ENCODE measurements at regions not wholly inside any gene's neighbourhood (a gene's known extent, or its start where the extent isn't known, plus 50 kb on each side); places are given as distances from the start of the nearest gene placed in this dataset.

DNA sequence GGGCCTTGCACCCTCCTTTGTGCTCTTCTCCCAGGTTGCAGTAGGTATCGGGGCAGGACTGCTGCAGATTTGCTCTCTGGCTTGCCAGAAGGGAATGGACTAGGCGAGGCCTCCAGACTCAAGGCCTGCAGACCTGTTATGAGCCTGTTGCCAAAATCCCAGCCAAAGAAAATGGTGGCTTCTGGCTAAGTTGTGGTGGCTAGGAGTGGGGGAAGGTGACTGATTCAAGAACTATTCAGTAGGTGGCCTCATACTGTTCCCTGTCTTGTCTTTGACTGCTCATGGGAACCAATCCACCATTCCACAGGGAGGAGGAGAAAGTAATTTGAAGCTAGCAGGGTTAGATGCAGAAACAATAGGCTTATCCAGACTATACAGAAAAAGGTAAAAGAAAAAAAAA, 380.4 kb upstream of the PROK2 start:
- ChIA-PET POLR2A (no interaction called here), CTCF (no interaction called here)
- dilution Hi-C loops (cut with MboI; ENCODE audit: extremely low pct_ligation_motif_present, low sequenced_read_pairs) (no loop called here), intact Hi-C loops (cut with micrococcal nuclease) (no loop called here)
- Histone ChIP-seq H4K20me1 (replicated peaks; ENCODE audit: control insufficient read depth, extremely low read depth, insufficient read depth, low read length) (no peaks in the 10 kb centered on the region), H2AFZ (ENCODE audit: low read depth, low read length) (no peak overlapping the region), H3K79me2 (ENCODE audit: control insufficient read depth, insufficient read depth, low read length) (no peaks in the 10 kb centered on the region), H3K9me1 (replicated peaks; ENCODE audit: control insufficient read depth, extremely low read depth, insufficient read depth, low read length) (no peaks in the 10 kb centered on the region), H3K9me3 (replicated peaks; ENCODE audit: control insufficient read depth, insufficient read depth, low read length) (no peaks in the 10 kb centered on the region), H3K36me3 (ENCODE audit: control insufficient read depth in 2 of 2, extremely low read depth in 1 of 2, insufficient read depth in 2 of 2, low read length in 2 of 2) (no peaks in the 10 kb centered on the region), H3K9ac (replicated peaks; ENCODE audit: extremely low read depth, insufficient read depth, low read length) (no peak overlapping the region), H3K27me3 (ENCODE audit: control insufficient read depth in 2 of 2, insufficient read depth in 2 of 2, low read length in 2 of 2) (peaks cover 0 to 2% of the 10 kb centered on the region in 2 experiments), H3K4me2 (ENCODE audit: insufficient read depth, low read length) (no peak overlapping the region), H3K4me1 (ENCODE audit: control insufficient read depth, extremely low read depth, insufficient read depth, low read length) (no peaks in the 10 kb centered on the region), H3K27ac (ENCODE audit: insufficient read depth, low read depth, low read length) (no peak overlapping the region), H3K4me3 (replicated peaks in 1 of 3; ENCODE audit: insufficient read depth in 1 of 3, low read depth in 1 of 3, low read length in 3 of 3) (no peak overlapping the region)
- DNase-seq (ENCODE audit: low read depth, low spot score): no peak
- TF ChIP-seq EZH2 (IDR thresholded peaks at IDR 0.05; ENCODE audit: borderline replicate concordance, low read depth, low read length, severe bottlenecking): no peak
- TF ChIP-seq JUN (IDR thresholded peaks at IDR 0.05; ENCODE audit: borderline replicate concordance, insufficient read depth, insufficient read length, low read depth): no peak
- TF ChIP-seq MYC (IDR thresholded peaks at IDR 0.05; ENCODE audit: low read depth, low read length): no peak
- no TSS peak for BruUV-seq (replicated peaks)
- no peak for FAIRE-seq

DNA sequence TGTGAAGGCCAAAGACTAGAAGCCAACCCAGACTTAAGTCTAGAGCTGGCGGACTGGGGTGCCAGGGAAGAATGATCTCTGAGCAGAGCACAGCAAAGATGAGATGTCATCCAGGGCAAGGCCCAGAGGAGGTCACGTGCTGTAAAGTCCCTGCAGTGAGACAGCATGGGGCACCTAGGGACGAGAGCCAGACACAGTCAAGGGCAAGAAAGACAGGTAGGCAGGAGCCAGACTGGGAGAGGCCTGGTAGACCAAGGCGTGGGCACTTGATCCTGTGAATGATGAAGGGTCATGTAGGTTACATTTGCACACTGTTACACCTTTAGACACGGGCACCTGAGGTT, 379.7 kb upstream of the PROK2 start:
- no peak for DNase-seq (ENCODE audit: low read depth, low spot score)
- FAIRE-seq: no peak
- ChIA-PET CTCF (no interaction called here), POLR2A (no interaction called here)
- Histone ChIP-seq H3K9me1 (replicated peaks; ENCODE audit: control insufficient read depth, extremely low read depth, insufficient read depth, low read length) (no peaks in the 10 kb centered on the region), H3K9me3 (replicated peaks; ENCODE audit: control insufficient read depth, insufficient read depth, low read length) (no peaks in the 10 kb centered on the region), H3K4me3 (replicated peaks in 1 of 3; ENCODE audit: insufficient read depth in 1 of 3, low read depth in 1 of 3, low read length in 3 of 3) (no peak overlapping the region), H3K4me1 (ENCODE audit: control insufficient read depth, extremely low read depth, insufficient read depth, low read length) (no peaks in the 10 kb centered on the region), H3K36me3 (ENCODE audit: control insufficient read depth in 2 of 2, extremely low read depth in 1 of 2, insufficient read depth in 2 of 2, low read length in 2 of 2) (no peaks in the 10 kb centered on the region), H2AFZ (ENCODE audit: low read depth, low read length) (no peak overlapping the region), H3K27me3 (ENCODE audit: control insufficient read depth in 2 of 2, insufficient read depth in 2 of 2, low read length in 2 of 2) (peaks cover 0 to 2% of the 10 kb centered on the region in 2 experiments), H3K4me2 (ENCODE audit: insufficient read depth, low read length) (no peak overlapping the region), H3K79me2 (ENCODE audit: control insufficient read depth, insufficient read depth, low read length) (no peaks in the 10 kb centered on the region), H4K20me1 (replicated peaks; ENCODE audit: control insufficient read depth, extremely low read depth, insufficient read depth, low read length) (no peaks in the 10 kb centered on the region), H3K27ac (ENCODE audit: insufficient read depth, low read depth, low read length) (no peak overlapping the region), H3K9ac (replicated peaks; ENCODE audit: extremely low read depth, insufficient read depth, low read length) (no peak overlapping the region)
- dilution Hi-C loops (cut with MboI; ENCODE audit: extremely low pct_ligation_motif_present, low sequenced_read_pairs): no loop called here
- no TSS peak for BruUV-seq (replicated peaks)
- intact Hi-C loops (cut with micrococcal nuclease): no loop called here
- TF ChIP-seq, protein P1, sequence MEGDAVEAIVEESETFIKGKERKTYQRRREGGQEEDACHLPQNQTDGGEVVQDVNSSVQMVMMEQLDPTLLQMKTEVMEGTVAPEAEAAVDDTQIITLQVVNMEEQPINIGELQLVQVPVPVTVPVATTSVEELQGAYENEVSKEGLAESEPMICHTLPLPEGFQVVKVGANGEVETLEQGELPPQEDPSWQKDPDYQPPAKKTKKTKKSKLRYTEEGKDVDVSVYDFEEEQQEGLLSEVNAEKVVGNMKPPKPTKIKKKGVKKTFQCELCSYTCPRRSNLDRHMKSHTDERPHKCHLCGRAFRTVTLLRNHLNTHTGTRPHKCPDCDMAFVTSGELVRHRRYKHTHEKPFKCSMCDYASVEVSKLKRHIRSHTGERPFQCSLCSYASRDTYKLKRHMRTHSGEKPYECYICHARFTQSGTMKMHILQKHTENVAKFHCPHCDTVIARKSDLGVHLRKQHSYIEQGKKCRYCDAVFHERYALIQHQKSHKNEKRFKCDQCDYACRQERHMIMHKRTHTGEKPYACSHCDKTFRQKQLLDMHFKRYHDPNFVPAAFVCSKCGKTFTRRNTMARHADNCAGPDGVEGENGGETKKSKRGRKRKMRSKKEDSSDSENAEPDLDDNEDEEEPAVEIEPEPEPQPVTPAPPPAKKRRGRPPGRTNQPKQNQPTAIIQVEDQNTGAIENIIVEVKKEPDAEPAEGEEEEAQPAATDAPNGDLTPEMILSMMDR (IDR thresholded peaks at IDR 0.05; ENCODE audit: extremely low read depth in 1 of 2, insufficient read depth in 1 of 2, low read depth in 1 of 2, low read length in 2 of 2): no peak
- TF ChIP-seq EZH2 (IDR thresholded peaks at IDR 0.05; ENCODE audit: borderline replicate concordance, low read depth, low read length, severe bottlenecking) (no peak), MYC (IDR thresholded peaks at IDR 0.05; ENCODE audit: low read depth, low read length) (no peak), FOS (IDR thresholded peaks at IDR 0.05; ENCODE audit: borderline replicate concordance, insufficient read depth, low read length) (no peak), JUN (IDR thresholded peaks at IDR 0.05; ENCODE audit: borderline replicate concordance, insufficient read depth, insufficient read length, low read depth) (no peak), GATA2 (IDR thresholded peaks at IDR 0.05; ENCODE audit: insufficient read depth, insufficient read length, low read depth, low read length) (no peak), POLR2AphosphoS5 (IDR thresholded peaks at IDR 0.05; ENCODE audit: insufficient read depth, low read depth, low read length) (no peak), POLR2A (IDR thresholded peaks at IDR 0.05; ENCODE audit: low read depth, low read length) (no peak)
- TF ChIP-seq, protein P2, sequence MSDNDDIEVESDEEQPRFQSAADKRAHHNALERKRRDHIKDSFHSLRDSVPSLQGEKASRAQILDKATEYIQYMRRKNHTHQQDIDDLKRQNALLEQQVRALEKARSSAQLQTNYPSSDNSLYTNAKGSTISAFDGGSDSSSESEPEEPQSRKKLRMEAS (IDR thresholded peaks at IDR 0.05; ENCODE audit: insufficient read depth, insufficient read length): no peak

Measured in endothelial cell of umbilical vein (primary cell).